Keratinocyte (primary cell): ENCODE measurements at regions not wholly inside any gene's neighbourhood (a gene's known extent, or its start where the extent isn't known, plus 50 kb on each side); places are given as distances from the start of the nearest gene placed in this dataset.

ENCODE experiments used
- EZH2 ChIP-seq: IDR thresholded peaks from one replicate; pipeline ENCODE4 v1.6.1; 2012; ENCODE audit warnings: inconsistent platforms, mild to moderate bottlenecking, low read length, moderate library complexity
- TF ChIP-seq, protein P1 (sequence below), 3 experiments: IDR thresholded peaks in 1 of 3; conservative IDR thresholded peaks in 1 of 3; optimal IDR thresholded peaks in 1 of 3; 2 replicates in 2 of 3; 3 replicates in 1 of 3; pipeline versions ENCODE3 to v1.5.1; 2011; ENCODE audit warnings: low read length in 3 of 3, mild to moderate bottlenecking in 3 of 3, moderate library complexity in 2 of 3, control low read depth in 1 of 3, inconsistent platforms in 1 of 3; ENCODE audit not compliant: insufficient read depth in 2 of 3; ENCODE audit errors: extremely low read depth in 1 of 3

DNA sequence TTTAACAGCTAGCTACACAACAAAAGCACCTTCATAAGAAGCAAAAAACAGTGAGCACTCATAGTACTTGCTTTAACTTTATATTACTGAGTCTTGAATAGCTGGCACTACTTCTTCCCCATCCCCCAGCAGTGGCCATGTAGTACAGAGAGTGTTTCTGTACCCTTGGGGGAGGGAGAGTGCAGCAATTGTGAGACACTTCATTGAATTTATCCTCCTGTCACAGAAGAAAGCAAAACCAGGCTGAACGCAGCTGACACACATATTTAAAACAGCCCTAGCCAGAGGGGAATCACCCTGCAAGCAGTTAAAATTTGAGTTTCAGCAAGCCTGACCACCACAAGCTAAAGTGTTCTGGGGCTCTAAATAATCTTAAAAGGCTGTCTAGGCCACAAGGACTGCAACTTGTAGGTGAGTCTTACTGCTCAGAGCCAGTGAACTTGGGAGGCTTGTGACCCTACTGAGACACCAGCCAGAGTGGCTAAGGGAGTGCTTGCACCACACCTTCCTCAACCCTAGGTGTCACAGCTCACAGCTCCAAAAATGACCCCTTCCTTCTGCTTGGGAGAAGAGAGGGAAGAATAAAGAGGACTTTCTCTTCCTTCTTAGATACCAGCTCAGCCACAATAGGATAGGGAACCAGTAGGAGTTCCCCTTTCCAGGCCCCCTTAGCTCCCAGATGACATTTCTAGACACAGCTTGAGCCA, 97.7 kb upstream of the MEOX2 start:
- TF ChIP-seq, protein P1, sequence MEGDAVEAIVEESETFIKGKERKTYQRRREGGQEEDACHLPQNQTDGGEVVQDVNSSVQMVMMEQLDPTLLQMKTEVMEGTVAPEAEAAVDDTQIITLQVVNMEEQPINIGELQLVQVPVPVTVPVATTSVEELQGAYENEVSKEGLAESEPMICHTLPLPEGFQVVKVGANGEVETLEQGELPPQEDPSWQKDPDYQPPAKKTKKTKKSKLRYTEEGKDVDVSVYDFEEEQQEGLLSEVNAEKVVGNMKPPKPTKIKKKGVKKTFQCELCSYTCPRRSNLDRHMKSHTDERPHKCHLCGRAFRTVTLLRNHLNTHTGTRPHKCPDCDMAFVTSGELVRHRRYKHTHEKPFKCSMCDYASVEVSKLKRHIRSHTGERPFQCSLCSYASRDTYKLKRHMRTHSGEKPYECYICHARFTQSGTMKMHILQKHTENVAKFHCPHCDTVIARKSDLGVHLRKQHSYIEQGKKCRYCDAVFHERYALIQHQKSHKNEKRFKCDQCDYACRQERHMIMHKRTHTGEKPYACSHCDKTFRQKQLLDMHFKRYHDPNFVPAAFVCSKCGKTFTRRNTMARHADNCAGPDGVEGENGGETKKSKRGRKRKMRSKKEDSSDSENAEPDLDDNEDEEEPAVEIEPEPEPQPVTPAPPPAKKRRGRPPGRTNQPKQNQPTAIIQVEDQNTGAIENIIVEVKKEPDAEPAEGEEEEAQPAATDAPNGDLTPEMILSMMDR (optimal IDR thresholded peaks at IDR 0.05 in 1 of 3, IDR thresholded peaks at IDR 0.05 in 1 of 3, conservative IDR thresholded peaks at IDR 0.05 in 1 of 3; ENCODE audit: extremely low read depth in 1 of 3, insufficient read depth in 2 of 3, low read length in 3 of 3): no peak
- TF ChIP-seq EZH2: no peak
